Ramos (cell line): ENCODE measurements at regions not wholly inside any gene's neighbourhood (a gene's known extent, or its start where the extent isn't known, plus 50 kb on each side); places are given as distances from the start of the nearest gene placed in this dataset.
"Not testable (repeated sequence)": the region's sequence is repeated elsewhere in the genome, so short reads cannot be mapped to it uniquely, and the experiment has no call there.

Experiments
- in situ Hi-C: fragments of 300-500 bp; cut with MboI; formaldehyde crosslinking; loops from one replicate; pipeline ENCODE4 v1.14.3; 2022; ENCODE audit warnings: low sequenced_read_pairs; ENCODE audit not compliant: unreplicated experiment

GRCh38 chr5:157952374-157952685 lies 93.4 kb upstream of the CLINT1 start:
- in situ Hi-C loops: no loop called here

GRCh38 chr5:157951673-157952373 lies 92.9 kb upstream of the CLINT1 start:
- in situ Hi-C loops: no loop called here

GRCh38 chr5:157949520-157949919 lies 90.6 kb upstream of the CLINT1 start:
- in situ Hi-C loops: loop anchor here (10.0 kb wide), 1 partner anchor 135 kb away; no protein-coding TSS in a partner anchor

GRCh38 chr5:157948738-157949410 lies 89.9 kb upstream of the CLINT1 start:
- in situ Hi-C loops: loop anchor here (10.0 kb wide), 1 partner anchor 134 kb away; no protein-coding TSS in a partner anchor

- in situ Hi-C loops: loop anchor here (10.0 kb wide), 1 partner anchor 132 kb away; no protein-coding TSS in a partner anchor
Measured at GRCh38 chr5:157947156-157947555, 88.2 kb upstream of the CLINT1 start.

- in situ Hi-C loops: loop anchor here (10.0 kb wide), 1 partner anchor 131 kb away; no protein-coding TSS in a partner anchor
Measured at GRCh38 chr5:157945822-157946221, 86.9 kb upstream of the CLINT1 start.

GRCh38 chr5:157944938-157945337 lies 86.0 kb upstream of the CLINT1 start:
- in situ Hi-C loops: loop anchor here (10.0 kb wide), 1 partner anchor 130 kb away; no protein-coding TSS in a partner anchor

- in situ Hi-C loops: loop anchor here (10.0 kb wide), 1 partner anchor 129 kb away; no protein-coding TSS in a partner anchor
Measured at GRCh38 chr5:157944077-157944633, 85.2 kb upstream of the CLINT1 start.

- in situ Hi-C loops: loop anchor here (10.0 kb wide), 1 partner anchor 128 kb away; no protein-coding TSS in a partner anchor
Measured at GRCh38 chr5:157942595-157942994, 83.7 kb upstream of the CLINT1 start.

GRCh38 chr5:157941616-157942015 lies 82.7 kb upstream of the CLINT1 start:
- in situ Hi-C loops: loop anchor here (10.0 kb wide), 1 partner anchor 127 kb away; no protein-coding TSS in a partner anchor

GRCh38 chr5:157938101-157938500 lies 79.2 kb upstream of the CLINT1 start:
- in situ Hi-C loops: not testable (repeated sequence)

- in situ Hi-C loops: not testable (repeated sequence)
Measured at GRCh38 chr5:157936776-157937501, 78.0 kb upstream of the CLINT1 start.

GRCh38 chr5:157934600-157934999 lies 75.7 kb upstream of the CLINT1 start:
- in situ Hi-C loops: no loop called here

- in situ Hi-C loops: no loop called here
Measured at GRCh38 chr5:157933005-157933404, 74.1 kb upstream of the CLINT1 start.

GRCh38 chr5:157930710-157931109 lies 71.8 kb upstream of the CLINT1 start:
- in situ Hi-C loops: no loop called here

GRCh38 chr5:157926977-157927376 lies 68.0 kb upstream of the CLINT1 start:
- in situ Hi-C loops: no loop called here

- in situ Hi-C loops: no loop called here
Measured at GRCh38 chr5:157925786-157926671, 67.1 kb upstream of the CLINT1 start.

GRCh38 chr5:157924931-157925729 lies 66.2 kb upstream of the CLINT1 start:
- in situ Hi-C loops: no loop called here

- in situ Hi-C loops: no loop called here
Measured at GRCh38 chr5:157924490-157924889, 65.5 kb upstream of the CLINT1 start.
